GM21717 (cell line): ENCODE measurements at regions not wholly inside any gene's neighbourhood (a gene's known extent, or its start where the extent isn't known, plus 50 kb on each side); places are given as distances from the start of the nearest gene placed in this dataset.
A peak's percentile ranks its signal among the peaks of the same experiment; 100 is the strongest.
"Not testable (repeated sequence)": the region's sequence is repeated elsewhere in the genome, so short reads cannot be mapped to it uniquely, and the experiment has no call there.

Source experiments
- ATAC-seq: cut with Tn5 transposase; IDR thresholded peaks from one replicate; pipeline ENCODE4 v1.9.1; 2021; ENCODE audit warnings: mild to moderate bottlenecking, moderate library complexity; ENCODE audit not compliant: unreplicated experiment

- ATAC-seq: no peak
These were observed 290.8 kb upstream of the PCDH9 start for GRCh38 chr13:67520886-67521285.

GRCh38 chr13:67519356-67519755, 289.2 kb upstream of the PCDH9 start:
- ATAC-seq: no peak

GRCh38 chr13:67518785-67519184, 288.6 kb upstream of the PCDH9 start:
- ATAC-seq: no peak

- peak; percentile 94 for ATAC-seq
These were observed 285.8 kb upstream of the PCDH9 start for GRCh38 chr13:67515895-67516294.

- no peak for ATAC-seq
These were observed 278.9 kb upstream of the PCDH9 start for GRCh38 chr13:67509018-67509417.

GRCh38 chr13:67508275-67508674, 278.1 kb upstream of the PCDH9 start:
- ATAC-seq: not testable (repeated sequence)

- ATAC-seq: no peak
These were observed 276.3 kb upstream of the PCDH9 start for GRCh38 chr13:67506407-67506806.

- ATAC-seq: no peak
These were observed 275.2 kb upstream of the PCDH9 start for GRCh38 chr13:67505376-67505775.

GRCh38 chr13:67498948-67499347, 268.8 kb upstream of the PCDH9 start:
- ATAC-seq: no peak

GRCh38 chr13:67493835-67494234, 263.7 kb upstream of the PCDH9 start:
- no peak for ATAC-seq

GRCh38 chr13:67489016-67489415, 258.9 kb upstream of the PCDH9 start:
- no peak for ATAC-seq

- no peak for ATAC-seq
These were observed 251.3 kb upstream of the PCDH9 start for GRCh38 chr13:67481445-67481844.

- no peak for ATAC-seq
These were observed 244.0 kb upstream of the PCDH9 start for GRCh38 chr13:67474115-67474514.

- no peak for ATAC-seq
These were observed 239.5 kb upstream of the PCDH9 start for GRCh38 chr13:67469623-67470022.

GRCh38 chr13:67466569-67466968, 236.4 kb upstream of the PCDH9 start:
- no peak for ATAC-seq

- no peak for ATAC-seq
These were observed 234.0 kb upstream of the PCDH9 start for GRCh38 chr13:67464154-67464553.

GRCh38 chr13:67462098-67462497, 232.0 kb upstream of the PCDH9 start:
- ATAC-seq: no peak

- not testable (repeated sequence) for ATAC-seq
These were observed 222.4 kb upstream of the PCDH9 start for GRCh38 chr13:67452526-67452925.

- ATAC-seq: no peak
These were observed 215.3 kb upstream of the PCDH9 start for GRCh38 chr13:67445436-67445835.

- ATAC-seq: no peak
These were observed 213.8 kb upstream of the PCDH9 start for GRCh38 chr13:67443923-67444322.

GRCh38 chr13:67440236-67440975, 210.3 kb upstream of the PCDH9 start:
- ATAC-seq: no peak

- no peak for ATAC-seq
These were observed 209.2 kb upstream of the PCDH9 start for GRCh38 chr13:67439365-67439764.

GRCh38 chr13:67438465-67438864, 208.3 kb upstream of the PCDH9 start:
- no peak for ATAC-seq
